Neural cell (in vitro differentiated cells): ENCODE measurements at regions not wholly inside any gene's neighbourhood (a gene's known extent, or its start where the extent isn't known, plus 50 kb on each side); places are given as distances from the start of the nearest gene placed in this dataset.

Source experiments
- H2AFZ ChIP-seq: fragments of 200-600, 300-800 bp; sonication (generic), shearing (Covaris generic); 2 replicates; pipeline ENCODE4 v1.6.0; 2014; ENCODE audit warnings: low read depth, mild to moderate bottlenecking, antibody characterized with exemption, low read length, moderate library complexity
- H3F3A ChIP-seq: fragments of 200-600 bp; shearing (Covaris generic); 2 replicates; pipeline ENCODE4 v1.6.1; 2016; ENCODE audit warnings: mild to moderate bottlenecking, moderate library complexity, mixed read lengths, antibody characterized with exemption, low read length; ENCODE audit not compliant: insufficient read depth, poor library complexity, severe bottlenecking
- H3K27ac ChIP-seq: fragments of 200-600, 300-800 bp; sonication (generic), shearing (Covaris generic); 2 replicates; pipeline ENCODE4 v1.5.1; 2014; ENCODE audit warnings: mild to moderate bottlenecking, low read length, moderate library complexity
- H3K27me3 ChIP-seq: fragments of 300-800, 200-600 bp; sonication (generic), shearing (Covaris generic); 2 replicates; pipeline ENCODE4 v1.6.0; 2014; ENCODE audit warnings: mild to moderate bottlenecking, low read depth, low read length, moderate library complexity; ENCODE audit not compliant: insufficient read depth
- H3K36me3 ChIP-seq: fragments of 300-800, 200-600 bp; sonication (generic), shearing (Covaris generic); 2 replicates; pipeline ENCODE4 v1.5.1; 2014; ENCODE audit warnings: mild to moderate bottlenecking, antibody characterized with exemption, low read length, moderate library complexity; ENCODE audit not compliant: insufficient read depth
- H3K4me2 ChIP-seq: fragments of 300-800, 200-600 bp; sonication (generic), shearing (Covaris generic); 2 replicates; pipeline ENCODE4 v1.6.0; 2014; ENCODE audit warnings: mild to moderate bottlenecking, low read length
- H3K4me3 ChIP-seq: fragments of 300-800, 200-600 bp; sonication (generic), shearing (Covaris generic); 2 replicates; pipeline ENCODE4 v1.5.1; 2014; ENCODE audit warnings: mild to moderate bottlenecking, low read length, moderate library complexity
- H3K79me2 ChIP-seq: fragments of 200-600 bp; shearing (Covaris generic); replicated peaks from 2 replicates; pipeline ENCODE4 v1.6.0; 2014; ENCODE audit warnings: mild to moderate bottlenecking, low read length, moderate library complexity; ENCODE audit not compliant: insufficient read depth
- H3K9ac ChIP-seq: fragments of 300-800, 200-600 bp; sonication (generic), shearing (Covaris generic); 2 replicates; pipeline ENCODE4 v1.6.1; 2016; ENCODE audit warnings: mild to moderate bottlenecking, low read length, mixed read lengths
- H3K9me2 ChIP-seq: fragments of 200-600 bp; shearing (Covaris generic); 2 replicates; pipeline ENCODE4 v1.6.1; 2016; ENCODE audit warnings: mild to moderate bottlenecking, low read length, mixed read lengths; ENCODE audit not compliant: insufficient read depth
- H3K9me3 ChIP-seq: fragments of 200-600, 300-800 bp; sonication (generic), shearing (Covaris generic); 2 replicates; pipeline ENCODE4 v1.6.1; 2016; ENCODE audit warnings: mild to moderate bottlenecking, mixed run types, low read length, moderate library complexity, mixed read lengths
- H4K20me1 ChIP-seq: fragments of 200-600 bp; shearing (Covaris generic); 2 replicates; pipeline ENCODE4 v1.6.1; 2016; ENCODE audit warnings: mild to moderate bottlenecking, mixed run types; ENCODE audit not compliant: insufficient read depth
- EP300 ChIP-seq: fragments of 450-650 bp; conservative IDR thresholded peaks from 2 replicates; pipeline ENCODE4 v1.6.1; 2014; ENCODE audit warnings: antibody characterized with exemption, mild to moderate bottlenecking, moderate library complexity; ENCODE audit not compliant: poor library complexity, severe bottlenecking
- EZH2 ChIP-seq: fragments of 200-600, 300-800 bp; shearing (Covaris generic), sonication (generic); IDR thresholded peaks from 2 replicates; pipeline ENCODE4 v1.6.1; 2014; ENCODE audit warnings: antibody characterized with exemption, low read length, borderline replicate concordance, mild to moderate bottlenecking; ENCODE audit not compliant: insufficient read depth, poor library complexity, severe bottlenecking
- MXI1 ChIP-seq: fragments of 450-650 bp; conservative IDR thresholded peaks from 2 replicates; pipeline ENCODE4 v1.6.1; 2014; ENCODE audit warnings: antibody characterized with exemption, mild to moderate bottlenecking; ENCODE audit not compliant: poor library complexity, severe bottlenecking
- POLR2AphosphoS5 ChIP-seq: IDR thresholded peaks from 2 replicates; pipeline ENCODE4 v1.6.1; 2012
- RAD21 ChIP-seq: fragments of 450-650 bp; conservative IDR thresholded peaks from 2 replicates; pipeline ENCODE4 v1.6.1; 2014; ENCODE audit warnings: antibody characterized with exemption, mild to moderate bottlenecking, moderate library complexity
- SMC3 ChIP-seq: fragments of 450-650 bp; conservative IDR thresholded peaks from 2 replicates; pipeline ENCODE4 v1.6.1; 2014; ENCODE audit warnings: antibody characterized with exemption, mild to moderate bottlenecking, moderate library complexity; ENCODE audit not compliant: poor library complexity
- TAF1 ChIP-seq: IDR thresholded peaks from 2 replicates; pipeline ENCODE4 v1.6.1; 2012; ENCODE audit warnings: low read depth
- TF ChIP-seq, protein P1 (sequence below): fragments of 450-650 bp; IDR thresholded peaks from 2 replicates; pipeline ENCODE4 v1.5.1; 2014; ENCODE audit warnings: antibody characterized with exemption, mild to moderate bottlenecking, moderate library complexity; ENCODE audit not compliant: poor library complexity, severe bottlenecking
- TF ChIP-seq, protein P2 (sequence below): IDR thresholded peaks from 2 replicates; pipeline ENCODE4 v1.6.1; 2012; ENCODE audit warnings: borderline replicate concordance

DNA sequence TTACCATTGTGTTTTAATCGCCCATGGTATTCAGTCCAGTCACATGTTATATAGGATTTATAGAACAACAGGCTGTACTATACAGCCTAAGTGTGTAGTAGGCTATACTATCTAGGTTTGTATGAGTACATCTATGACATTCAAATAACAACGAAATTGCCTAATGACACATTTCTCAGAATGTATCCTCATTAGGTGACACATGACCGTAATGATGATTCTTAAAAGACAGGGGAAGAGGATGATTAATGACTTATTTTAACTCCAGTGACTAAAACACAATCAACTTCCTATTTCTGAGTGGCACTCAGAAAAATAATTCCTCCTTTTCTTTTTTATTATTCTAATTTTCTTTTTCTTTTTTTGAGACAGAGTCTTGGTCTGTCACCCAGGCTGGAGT, 63.0 kb upstream of the ACSL3 start:
- TF ChIP-seq POLR2AphosphoS5 (no peak), TAF1 (no peak), EZH2 (no peak), MXI1 (no peak), SMC3 (no peak), EP300 (no peak), RAD21 (no peak)
- TF ChIP-seq, protein P1, sequence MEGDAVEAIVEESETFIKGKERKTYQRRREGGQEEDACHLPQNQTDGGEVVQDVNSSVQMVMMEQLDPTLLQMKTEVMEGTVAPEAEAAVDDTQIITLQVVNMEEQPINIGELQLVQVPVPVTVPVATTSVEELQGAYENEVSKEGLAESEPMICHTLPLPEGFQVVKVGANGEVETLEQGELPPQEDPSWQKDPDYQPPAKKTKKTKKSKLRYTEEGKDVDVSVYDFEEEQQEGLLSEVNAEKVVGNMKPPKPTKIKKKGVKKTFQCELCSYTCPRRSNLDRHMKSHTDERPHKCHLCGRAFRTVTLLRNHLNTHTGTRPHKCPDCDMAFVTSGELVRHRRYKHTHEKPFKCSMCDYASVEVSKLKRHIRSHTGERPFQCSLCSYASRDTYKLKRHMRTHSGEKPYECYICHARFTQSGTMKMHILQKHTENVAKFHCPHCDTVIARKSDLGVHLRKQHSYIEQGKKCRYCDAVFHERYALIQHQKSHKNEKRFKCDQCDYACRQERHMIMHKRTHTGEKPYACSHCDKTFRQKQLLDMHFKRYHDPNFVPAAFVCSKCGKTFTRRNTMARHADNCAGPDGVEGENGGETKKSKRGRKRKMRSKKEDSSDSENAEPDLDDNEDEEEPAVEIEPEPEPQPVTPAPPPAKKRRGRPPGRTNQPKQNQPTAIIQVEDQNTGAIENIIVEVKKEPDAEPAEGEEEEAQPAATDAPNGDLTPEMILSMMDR, result no peak
- TF ChIP-seq, protein P2, sequence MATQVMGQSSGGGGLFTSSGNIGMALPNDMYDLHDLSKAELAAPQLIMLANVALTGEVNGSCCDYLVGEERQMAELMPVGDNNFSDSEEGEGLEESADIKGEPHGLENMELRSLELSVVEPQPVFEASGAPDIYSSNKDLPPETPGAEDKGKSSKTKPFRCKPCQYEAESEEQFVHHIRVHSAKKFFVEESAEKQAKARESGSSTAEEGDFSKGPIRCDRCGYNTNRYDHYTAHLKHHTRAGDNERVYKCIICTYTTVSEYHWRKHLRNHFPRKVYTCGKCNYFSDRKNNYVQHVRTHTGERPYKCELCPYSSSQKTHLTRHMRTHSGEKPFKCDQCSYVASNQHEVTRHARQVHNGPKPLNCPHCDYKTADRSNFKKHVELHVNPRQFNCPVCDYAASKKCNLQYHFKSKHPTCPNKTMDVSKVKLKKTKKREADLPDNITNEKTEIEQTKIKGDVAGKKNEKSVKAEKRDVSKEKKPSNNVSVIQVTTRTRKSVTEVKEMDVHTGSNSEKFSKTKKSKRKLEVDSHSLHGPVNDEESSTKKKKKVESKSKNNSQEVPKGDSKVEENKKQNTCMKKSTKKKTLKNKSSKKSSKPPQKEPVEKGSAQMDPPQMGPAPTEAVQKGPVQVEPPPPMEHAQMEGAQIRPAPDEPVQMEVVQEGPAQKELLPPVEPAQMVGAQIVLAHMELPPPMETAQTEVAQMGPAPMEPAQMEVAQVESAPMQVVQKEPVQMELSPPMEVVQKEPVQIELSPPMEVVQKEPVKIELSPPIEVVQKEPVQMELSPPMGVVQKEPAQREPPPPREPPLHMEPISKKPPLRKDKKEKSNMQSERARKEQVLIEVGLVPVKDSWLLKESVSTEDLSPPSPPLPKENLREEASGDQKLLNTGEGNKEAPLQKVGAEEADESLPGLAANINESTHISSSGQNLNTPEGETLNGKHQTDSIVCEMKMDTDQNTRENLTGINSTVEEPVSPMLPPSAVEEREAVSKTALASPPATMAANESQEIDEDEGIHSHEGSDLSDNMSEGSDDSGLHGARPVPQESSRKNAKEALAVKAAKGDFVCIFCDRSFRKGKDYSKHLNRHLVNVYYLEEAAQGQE, result no peak
- Histone ChIP-seq H3K9me3 (no peaks in the 10 kb centered on the region), H2AFZ (no peak overlapping the region), H3K36me3 (no peaks in the 10 kb centered on the region), H3K27ac (no peak overlapping the region), H3K4me3 (no peak overlapping the region), H3K4me2 (no peak overlapping the region), H3F3A (no peaks in the 10 kb centered on the region), H3K9ac (no peak overlapping the region), H3K9me2 (no peaks in the 10 kb centered on the region), H3K27me3 (no peaks in the 10 kb centered on the region), H4K20me1 (no peaks in the 10 kb centered on the region), H3K79me2 (no peaks in the 10 kb centered on the region)

- H4K20me1 ChIP-seq, result no peaks in the 10 kb centered on the region
- no peaks in the 10 kb centered on the region for H3K9me2 ChIP-seq
- H3K79me2 ChIP-seq, result no peaks in the 10 kb centered on the region
- H3K4me2 ChIP-seq, result no peak overlapping the region
- no peak overlapping the region for H3K27ac ChIP-seq
- H3F3A ChIP-seq, result no peaks in the 10 kb centered on the region
- no peaks in the 10 kb centered on the region for H3K9me3 ChIP-seq
- no peak overlapping the region for H3K9ac ChIP-seq
- H3K4me3 ChIP-seq, result no peak overlapping the region
- H2AFZ ChIP-seq, result no peak overlapping the region
- TF ChIP-seq, protein P2, result no peak
- TF ChIP-seq POLR2AphosphoS5 (no peak), MXI1 (no peak), RAD21 (no peak), SMC3 (no peak), EZH2 (no peak), EP300 (no peak), TAF1 (no peak)
- TF ChIP-seq, protein P1, result no peak
- H3K27me3 ChIP-seq, result no peaks in the 10 kb centered on the region
- H3K36me3 ChIP-seq, result no peaks in the 10 kb centered on the region
These were observed 62.3 kb upstream of the ACSL3 start for GRCh38 chr2:222798528-222798927.
